Thyroid gland (tissue), 4 donors: ENCODE measurements at regions not wholly inside any gene's neighbourhood (a gene's known extent, or its start where the extent isn't known, plus 50 kb on each side); places are given as distances from the start of the nearest gene placed in this dataset.
"Not testable (repeated sequence)": the region's sequence is repeated elsewhere in the genome, so short reads cannot be mapped to it uniquely, and the experiment has no call there.

Source experiments
- POLR2A ChIP-seq, 2 donors: fragments of 450-650 bp; IDR thresholded peaks; one replicate each; pipeline ENCODE4 v1.6.1; 2017; ENCODE audit warnings: antibody characterized with exemption in 2 of 2, mild to moderate bottlenecking in 2 of 2, moderate library complexity in 1 of 2
- TF ChIP-seq, protein P1 (sequence below), 6 experiments: fragments of 200-600 bp in 3 of 6; fragments of 450-650 bp in 3 of 6; sonication (generic) in 3 of 6; IDR thresholded peaks; one replicate each; pipeline ENCODE4 v1.5.1; 2016 to 2019; ENCODE audit warnings: antibody characterized with exemption in 6 of 6, mild to moderate bottlenecking in 2 of 6, inconsistent platforms in 1 of 6, moderate library complexity in 1 of 6

DNA sequence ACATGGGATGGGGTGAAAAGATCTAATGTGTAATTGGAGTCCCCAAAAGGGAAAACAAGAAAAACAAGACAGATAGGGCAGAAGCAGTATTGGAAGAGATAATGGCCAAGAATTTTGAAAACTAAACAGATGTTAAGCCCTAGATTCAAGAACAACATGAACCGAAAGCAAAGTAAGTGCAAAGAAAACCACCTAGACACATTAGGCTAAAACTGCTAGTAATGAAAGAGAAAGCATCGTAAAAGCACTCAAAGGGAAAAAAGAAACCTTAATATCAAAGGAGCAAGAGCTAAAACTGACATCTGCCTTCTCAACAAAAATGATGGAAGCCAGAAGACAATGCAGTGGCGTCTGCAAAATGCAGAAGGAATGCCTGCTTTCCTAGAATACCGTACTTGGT, 92.1 kb upstream of the ADORA2B start:
- TF ChIP-seq, protein P1, sequence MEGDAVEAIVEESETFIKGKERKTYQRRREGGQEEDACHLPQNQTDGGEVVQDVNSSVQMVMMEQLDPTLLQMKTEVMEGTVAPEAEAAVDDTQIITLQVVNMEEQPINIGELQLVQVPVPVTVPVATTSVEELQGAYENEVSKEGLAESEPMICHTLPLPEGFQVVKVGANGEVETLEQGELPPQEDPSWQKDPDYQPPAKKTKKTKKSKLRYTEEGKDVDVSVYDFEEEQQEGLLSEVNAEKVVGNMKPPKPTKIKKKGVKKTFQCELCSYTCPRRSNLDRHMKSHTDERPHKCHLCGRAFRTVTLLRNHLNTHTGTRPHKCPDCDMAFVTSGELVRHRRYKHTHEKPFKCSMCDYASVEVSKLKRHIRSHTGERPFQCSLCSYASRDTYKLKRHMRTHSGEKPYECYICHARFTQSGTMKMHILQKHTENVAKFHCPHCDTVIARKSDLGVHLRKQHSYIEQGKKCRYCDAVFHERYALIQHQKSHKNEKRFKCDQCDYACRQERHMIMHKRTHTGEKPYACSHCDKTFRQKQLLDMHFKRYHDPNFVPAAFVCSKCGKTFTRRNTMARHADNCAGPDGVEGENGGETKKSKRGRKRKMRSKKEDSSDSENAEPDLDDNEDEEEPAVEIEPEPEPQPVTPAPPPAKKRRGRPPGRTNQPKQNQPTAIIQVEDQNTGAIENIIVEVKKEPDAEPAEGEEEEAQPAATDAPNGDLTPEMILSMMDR (IDR thresholded peaks at IDR 0.05) = not testable (repeated sequence)
- not testable (repeated sequence) for TF ChIP-seq POLR2A (IDR thresholded peaks at IDR 0.05)
